ENCODE measurements at regions not wholly inside any gene's neighbourhood (a gene's known extent, or its start where the extent isn't known, plus 50 kb on each side); places are given as distances from the start of the nearest gene placed in this dataset.

- no peaks in the 10 kb centered on the region for H3K79me2 ChIP-seq (ENCODE audit: control insufficient read depth, insufficient read depth, low read length)
- intact Hi-C loops (cut with micrococcal nuclease), result no loop called here
- H3K4me3 ChIP-seq (ENCODE audit: control extremely low read depth in 1 of 5, extremely low read depth in 1 of 5, insufficient read depth in 1 of 5, low read depth in 2 of 5, low read length in 4 of 5), result no peak overlapping the region
- no peak overlapping the region for H3K9ac ChIP-seq (ENCODE audit: low read length)
- ChIA-PET CTCF (no interaction called here), POLR2A (no interaction called here)
- Mint-ChIP-seq H3K4me1 (no peaks in the 10 kb centered on the region), H3K27me3 (no peaks in the 10 kb centered on the region), H3K27ac (no peak overlapping the region), H3K4me3 (no peak overlapping the region), H3K9me3 (ENCODE audit: insufficient read depth) (peaks cover 2% of the 10 kb centered on the region)
- H3K4me1 ChIP-seq (ENCODE audit: control insufficient read depth in 2 of 2, insufficient read depth in 2 of 2, low read length in 2 of 2), result no peaks in the 10 kb centered on the region
- DNase-seq (no peak), ATAC-seq (ENCODE audit: low read depth) (no peak)
- no peak overlapping the region for H3K27ac ChIP-seq (ENCODE audit: low read length in 2 of 2)
- 74% methylated on average over 2 of the region's 3 CpGs for WGBS (ENCODE audit: insufficient coverage)
- no peak overlapping the region for H3K4me2 ChIP-seq (replicated peaks; ENCODE audit: low read depth, low read length, poor library complexity, severe bottlenecking)
- H3K9me3 ChIP-seq (ENCODE audit: control extremely low read depth in 1 of 3, control insufficient read depth in 2 of 3, insufficient read depth in 1 of 3, low read length in 2 of 3), result no peaks in the 10 kb centered on the region
- H3K27me3 ChIP-seq (replicated peaks in 1 of 4; ENCODE audit: control extremely low read depth in 1 of 4, control insufficient read depth in 3 of 4, insufficient read depth in 4 of 4, low read length in 3 of 4), result no peaks in the 10 kb centered on the region
- TF ChIP-seq CTCF (IDR thresholded peaks at IDR 0.05) (no peak), EZH2 (IDR thresholded peaks at IDR 0.05; ENCODE audit: borderline replicate concordance, insufficient read depth, low read depth, low read length, poor library complexity, severe bottlenecking) (no peak)
- H4K20me1 ChIP-seq (ENCODE audit: control insufficient read depth, insufficient read depth, low read length, poor library complexity, severe bottlenecking), result no peaks in the 10 kb centered on the region
- H2AFZ ChIP-seq (ENCODE audit: insufficient read depth, low read depth, low read length, poor library complexity, severe bottlenecking), result no peak overlapping the region
- H3K36me3 ChIP-seq (replicated peaks in 1 of 2; ENCODE audit: control extremely low read depth in 1 of 2, control insufficient read depth in 1 of 2, extremely low read depth in 1 of 2, insufficient read depth in 2 of 2, low read length in 1 of 2), result no peaks in the 10 kb centered on the region
Observed at GRCh38 chr13:85528491-85529217, 270.6 kb downstream of the SLITRK6 start.

GRCh38 chr13:85527316-85527715, 271.9 kb downstream of the SLITRK6 start:
- ChIA-PET POLR2A (no interaction called here), CTCF (no interaction called here)
- H3K79me2 ChIP-seq (ENCODE audit: control insufficient read depth, insufficient read depth, low read length), result no peaks in the 10 kb centered on the region
- no peaks in the 10 kb centered on the region for H3K9me3 ChIP-seq (ENCODE audit: control extremely low read depth in 1 of 3, control insufficient read depth in 2 of 3, insufficient read depth in 1 of 3, low read length in 2 of 3)
- Mint-ChIP-seq H3K27me3 (no peaks in the 10 kb centered on the region), H3K4me1 (no peaks in the 10 kb centered on the region), H3K9me3 (ENCODE audit: insufficient read depth) (peaks cover 2% of the 10 kb centered on the region), H3K27ac (no peak overlapping the region), H3K4me3 (no peak overlapping the region)
- WGBS (ENCODE audit: insufficient coverage), result 100% methylated on average over 1 of the region's 4 CpGs
- H3K9ac ChIP-seq (ENCODE audit: low read length), result no peak overlapping the region
- H3K27ac ChIP-seq (ENCODE audit: low read length in 2 of 2), result no peak overlapping the region
- no peaks in the 10 kb centered on the region for H3K36me3 ChIP-seq (replicated peaks in 1 of 2; ENCODE audit: control extremely low read depth in 1 of 2, control insufficient read depth in 1 of 2, extremely low read depth in 1 of 2, insufficient read depth in 2 of 2, low read length in 1 of 2)
- TF ChIP-seq CTCF (IDR thresholded peaks at IDR 0.05), result no peak
- no peak for TF ChIP-seq EZH2 (IDR thresholded peaks at IDR 0.05; ENCODE audit: borderline replicate concordance, insufficient read depth, low read depth, low read length, poor library complexity, severe bottlenecking)
- DNase-seq (no peak), ATAC-seq (ENCODE audit: low read depth) (no peak)
- intact Hi-C loops (cut with micrococcal nuclease), result no loop called here
- no peaks in the 10 kb centered on the region for H3K4me1 ChIP-seq (ENCODE audit: control insufficient read depth in 2 of 2, insufficient read depth in 2 of 2, low read length in 2 of 2)
- no peak overlapping the region for H3K4me3 ChIP-seq (ENCODE audit: control extremely low read depth in 1 of 5, extremely low read depth in 1 of 5, insufficient read depth in 1 of 5, low read depth in 2 of 5, low read length in 4 of 5)
- H3K4me2 ChIP-seq (replicated peaks; ENCODE audit: low read depth, low read length, poor library complexity, severe bottlenecking), result no peak overlapping the region
- no peaks in the 10 kb centered on the region for H4K20me1 ChIP-seq (ENCODE audit: control insufficient read depth, insufficient read depth, low read length, poor library complexity, severe bottlenecking)
- no peaks in the 10 kb centered on the region for H3K27me3 ChIP-seq (replicated peaks in 1 of 4; ENCODE audit: control extremely low read depth in 1 of 4, control insufficient read depth in 3 of 4, insufficient read depth in 4 of 4, low read length in 3 of 4)
- H2AFZ ChIP-seq (ENCODE audit: insufficient read depth, low read depth, low read length, poor library complexity, severe bottlenecking), result no peak overlapping the region

All from B cell (primary cell).